Type B pancreatic cell (in vitro differentiated cells): ENCODE measurements at regions not wholly inside any gene's neighbourhood (a gene's known extent, or its start where the extent isn't known, plus 50 kb on each side); places are given as distances from the start of the nearest gene placed in this dataset.

Source experiments
- DNase-seq: peaks from one replicate; pipeline ENCODE4 v3.0.0; 2021; ENCODE audit warnings: mixed read lengths; ENCODE audit not compliant: unreplicated experiment; ENCODE audit errors: extremely low spot score
- H3K27ac Mint-ChIP-seq: 2 replicates; pipeline ENCODE4 v1.8.0; 2021; ENCODE audit warnings: mild to moderate bottlenecking, mixed read lengths
- H3K27me3 Mint-ChIP-seq: 2 replicates; pipeline ENCODE4 v1.8.0; 2021; ENCODE audit warnings: mixed read lengths
- H3K36me3 Mint-ChIP-seq: 2 replicates; pipeline ENCODE4 v1.8.0; 2021; ENCODE audit warnings: mixed read lengths
- H3K4me1 Mint-ChIP-seq: one replicate; pipeline ENCODE4 v1.8.0; 2021; ENCODE audit warnings: mixed read lengths; ENCODE audit not compliant: unreplicated experiment
- H3K4me3 Mint-ChIP-seq: 2 replicates; pipeline ENCODE4 v1.8.0; 2021; ENCODE audit warnings: mild to moderate bottlenecking, mixed read lengths
- H3K9me3 Mint-ChIP-seq: 2 replicates; pipeline ENCODE4 v1.8.0; 2021; ENCODE audit warnings: mixed read lengths
- TF ChIP-seq, protein P1 (sequence below): fragments of 200-600 bp; sonication (generic); conservative IDR thresholded peaks from 2 replicates; pipeline ENCODE4 v1.5.0; 2021; ENCODE audit warnings: antibody characterized with exemption, mild to moderate bottlenecking

GRCh38 chr6:148082044-148082443 lies 260.6 kb upstream of the SASH1 start:
- DNase-seq: no peak
- no peak overlapping the region for H3K27ac Mint-ChIP-seq
- H3K4me1 Mint-ChIP-seq: peaks cover 15% of the 10 kb centered on the region
- peaks cover 4% of the 10 kb centered on the region for H3K27me3 Mint-ChIP-seq
- peaks cover 5% of the 10 kb centered on the region for H3K9me3 Mint-ChIP-seq
- H3K4me3 Mint-ChIP-seq: no peak overlapping the region
- TF ChIP-seq, protein P1, sequence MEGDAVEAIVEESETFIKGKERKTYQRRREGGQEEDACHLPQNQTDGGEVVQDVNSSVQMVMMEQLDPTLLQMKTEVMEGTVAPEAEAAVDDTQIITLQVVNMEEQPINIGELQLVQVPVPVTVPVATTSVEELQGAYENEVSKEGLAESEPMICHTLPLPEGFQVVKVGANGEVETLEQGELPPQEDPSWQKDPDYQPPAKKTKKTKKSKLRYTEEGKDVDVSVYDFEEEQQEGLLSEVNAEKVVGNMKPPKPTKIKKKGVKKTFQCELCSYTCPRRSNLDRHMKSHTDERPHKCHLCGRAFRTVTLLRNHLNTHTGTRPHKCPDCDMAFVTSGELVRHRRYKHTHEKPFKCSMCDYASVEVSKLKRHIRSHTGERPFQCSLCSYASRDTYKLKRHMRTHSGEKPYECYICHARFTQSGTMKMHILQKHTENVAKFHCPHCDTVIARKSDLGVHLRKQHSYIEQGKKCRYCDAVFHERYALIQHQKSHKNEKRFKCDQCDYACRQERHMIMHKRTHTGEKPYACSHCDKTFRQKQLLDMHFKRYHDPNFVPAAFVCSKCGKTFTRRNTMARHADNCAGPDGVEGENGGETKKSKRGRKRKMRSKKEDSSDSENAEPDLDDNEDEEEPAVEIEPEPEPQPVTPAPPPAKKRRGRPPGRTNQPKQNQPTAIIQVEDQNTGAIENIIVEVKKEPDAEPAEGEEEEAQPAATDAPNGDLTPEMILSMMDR: no peak
- no peaks in the 10 kb centered on the region for H3K36me3 Mint-ChIP-seq

GRCh38 chr6:148082696-148083095 lies 259.9 kb upstream of the SASH1 start:
- DNase-seq: no peak
- H3K27me3 Mint-ChIP-seq: peaks cover 4% of the 10 kb centered on the region
- H3K9me3 Mint-ChIP-seq: peaks cover 5% of the 10 kb centered on the region
- no peak overlapping the region for H3K27ac Mint-ChIP-seq
- peaks cover 15% of the 10 kb centered on the region for H3K4me1 Mint-ChIP-seq
- TF ChIP-seq, protein P1: no peak
- no peak overlapping the region for H3K4me3 Mint-ChIP-seq
- H3K36me3 Mint-ChIP-seq: no peaks in the 10 kb centered on the region

- Mint-ChIP-seq H3K27ac (no peak overlapping the region), H3K9me3 (peaks cover 5% of the 10 kb centered on the region), H3K4me3 (no peak overlapping the region), H3K4me1 (peaks cover 15% of the 10 kb centered on the region), H3K36me3 (no peaks in the 10 kb centered on the region), H3K27me3 (no peaks in the 10 kb centered on the region)
- no peak for DNase-seq
- TF ChIP-seq, protein P1: no peak
These were observed 256.9 kb upstream of the SASH1 start for GRCh38 chr6:148085631-148086331.

DNA sequence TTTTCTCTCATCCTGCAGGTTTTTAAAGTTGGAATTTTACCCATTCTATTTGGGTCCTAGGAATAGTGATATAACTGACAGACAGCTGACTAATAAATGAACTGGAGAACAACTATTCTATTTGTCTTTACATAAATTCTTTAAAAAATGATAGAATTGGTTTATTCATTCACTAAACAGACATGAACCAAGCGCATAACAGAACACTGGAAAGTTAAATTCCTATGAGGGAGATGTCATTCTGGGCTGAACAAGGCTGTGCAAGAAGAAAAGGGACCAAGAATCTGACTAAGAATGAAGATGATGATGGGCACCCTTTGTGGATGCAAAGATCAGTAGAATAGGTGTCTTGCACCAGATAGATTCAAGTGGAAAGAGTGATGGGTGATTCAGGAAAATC lies 256.3 kb upstream of the SASH1 start:
- no peaks in the 10 kb centered on the region for H3K27me3 Mint-ChIP-seq
- H3K4me1 Mint-ChIP-seq: peaks cover 15% of the 10 kb centered on the region
- TF ChIP-seq, protein P1: no peak
- H3K27ac Mint-ChIP-seq: no peak overlapping the region
- H3K9me3 Mint-ChIP-seq: peaks cover 9% of the 10 kb centered on the region
- no peak overlapping the region for H3K4me3 Mint-ChIP-seq
- DNase-seq: no peak
- no peaks in the 10 kb centered on the region for H3K36me3 Mint-ChIP-seq

- no peak overlapping the region for H3K4me3 Mint-ChIP-seq
- no peaks in the 10 kb centered on the region for H3K27me3 Mint-ChIP-seq
- no peak overlapping the region for H3K27ac Mint-ChIP-seq
- H3K9me3 Mint-ChIP-seq: peaks cover 9% of the 10 kb centered on the region
- peaks cover 15% of the 10 kb centered on the region for H3K4me1 Mint-ChIP-seq
- TF ChIP-seq, protein P1: no peak
- no peak for DNase-seq
- no peaks in the 10 kb centered on the region for H3K36me3 Mint-ChIP-seq
These were observed 255.8 kb upstream of the SASH1 start for GRCh38 chr6:148086843-148087242.
